Ishikawa (cell line): ENCODE measurements at regions not wholly inside any gene's neighbourhood (a gene's known extent, or its start where the extent isn't known, plus 50 kb on each side); places are given as distances from the start of the nearest gene placed in this dataset.

Source experiments
- EGR1 ChIP-seq: IDR thresholded peaks from 2 replicates; pipeline ENCODE4 v1.6.1; 2012
- NFIC ChIP-seq: IDR thresholded peaks from 2 replicates; pipeline ENCODE4 v1.6.1; 2012
- TAF1 ChIP-seq: IDR thresholded peaks from 2 replicates; pipeline ENCODE4 v1.6.1; 2012; ENCODE audit warnings: low read depth, mild to moderate bottlenecking
- TEAD4 ChIP-seq: IDR thresholded peaks from 2 replicates; pipeline ENCODE4 v1.6.1; 2012

- no peak for TF ChIP-seq EGR1
- no peak for TF ChIP-seq TEAD4
- TF ChIP-seq NFIC = no peak
- no peak for TF ChIP-seq TAF1
These were observed 101.0 kb downstream of the SLITRK6 start for GRCh38 chr13:85698256-85698655.
